B cell (primary cell): ENCODE measurements at regions not wholly inside any gene's neighbourhood (a gene's known extent, or its start where the extent isn't known, plus 50 kb on each side); places are given as distances from the start of the nearest gene placed in this dataset.

Experiments used
- EZH2 ChIP-seq: IDR thresholded peaks from 2 replicates; pipeline ENCODE4 v1.6.1; 2012; ENCODE audit warnings: borderline replicate concordance, low read depth, mild to moderate bottlenecking, moderate library complexity, low read length; ENCODE audit not compliant: insufficient read depth, poor library complexity, severe bottlenecking
- TF ChIP-seq, protein P1 (sequence below): fragments of 200-600 bp; IDR thresholded peaks from one replicate; pipeline ENCODE4 v1.8.0; 2022; ENCODE audit warnings: antibody characterized with exemption, mild to moderate bottlenecking

DNA sequence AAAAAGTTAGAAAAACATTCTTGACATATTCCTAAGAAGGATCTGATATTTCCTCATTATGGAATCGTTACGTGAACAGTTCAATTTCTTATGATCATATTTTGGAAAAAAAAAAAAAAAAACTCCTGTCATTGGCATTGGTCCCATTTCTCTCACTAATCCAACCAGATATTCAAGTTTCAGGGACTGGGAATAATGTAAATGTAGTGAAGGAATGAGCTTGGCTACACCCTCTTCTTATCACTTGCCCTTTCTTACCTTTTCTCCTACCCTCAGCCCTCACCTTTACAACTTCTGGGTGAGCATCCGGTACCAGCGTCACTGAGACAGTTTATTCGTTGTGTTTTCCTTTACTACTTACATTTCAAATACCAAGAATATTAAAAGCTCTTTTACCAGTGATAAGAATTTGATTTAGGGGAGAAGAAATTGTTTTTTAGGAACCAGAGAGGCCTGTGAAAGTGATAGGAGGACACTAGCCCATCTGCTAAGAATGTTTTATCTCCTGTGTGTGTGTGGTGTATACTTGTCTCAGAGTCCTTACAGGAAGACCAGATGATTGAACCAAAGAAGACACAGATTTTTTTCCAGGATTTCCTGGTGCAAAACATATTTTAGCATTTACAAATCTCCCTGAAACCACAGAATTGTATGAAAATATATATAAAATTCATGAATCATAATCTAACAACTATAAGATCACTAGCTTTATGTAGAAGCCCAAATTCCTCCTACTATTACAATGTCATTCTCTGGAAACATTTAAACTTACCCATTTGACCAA, 946.7 kb downstream of the ZPLD1 start:
- TF ChIP-seq, protein P1, sequence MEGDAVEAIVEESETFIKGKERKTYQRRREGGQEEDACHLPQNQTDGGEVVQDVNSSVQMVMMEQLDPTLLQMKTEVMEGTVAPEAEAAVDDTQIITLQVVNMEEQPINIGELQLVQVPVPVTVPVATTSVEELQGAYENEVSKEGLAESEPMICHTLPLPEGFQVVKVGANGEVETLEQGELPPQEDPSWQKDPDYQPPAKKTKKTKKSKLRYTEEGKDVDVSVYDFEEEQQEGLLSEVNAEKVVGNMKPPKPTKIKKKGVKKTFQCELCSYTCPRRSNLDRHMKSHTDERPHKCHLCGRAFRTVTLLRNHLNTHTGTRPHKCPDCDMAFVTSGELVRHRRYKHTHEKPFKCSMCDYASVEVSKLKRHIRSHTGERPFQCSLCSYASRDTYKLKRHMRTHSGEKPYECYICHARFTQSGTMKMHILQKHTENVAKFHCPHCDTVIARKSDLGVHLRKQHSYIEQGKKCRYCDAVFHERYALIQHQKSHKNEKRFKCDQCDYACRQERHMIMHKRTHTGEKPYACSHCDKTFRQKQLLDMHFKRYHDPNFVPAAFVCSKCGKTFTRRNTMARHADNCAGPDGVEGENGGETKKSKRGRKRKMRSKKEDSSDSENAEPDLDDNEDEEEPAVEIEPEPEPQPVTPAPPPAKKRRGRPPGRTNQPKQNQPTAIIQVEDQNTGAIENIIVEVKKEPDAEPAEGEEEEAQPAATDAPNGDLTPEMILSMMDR = no peak
- no peak for TF ChIP-seq EZH2
